ENCODE measurements at regions not wholly inside any gene's neighbourhood (a gene's known extent, or its start where the extent isn't known, plus 50 kb on each side); places are given as distances from the start of the nearest gene placed in this dataset.

DNA sequence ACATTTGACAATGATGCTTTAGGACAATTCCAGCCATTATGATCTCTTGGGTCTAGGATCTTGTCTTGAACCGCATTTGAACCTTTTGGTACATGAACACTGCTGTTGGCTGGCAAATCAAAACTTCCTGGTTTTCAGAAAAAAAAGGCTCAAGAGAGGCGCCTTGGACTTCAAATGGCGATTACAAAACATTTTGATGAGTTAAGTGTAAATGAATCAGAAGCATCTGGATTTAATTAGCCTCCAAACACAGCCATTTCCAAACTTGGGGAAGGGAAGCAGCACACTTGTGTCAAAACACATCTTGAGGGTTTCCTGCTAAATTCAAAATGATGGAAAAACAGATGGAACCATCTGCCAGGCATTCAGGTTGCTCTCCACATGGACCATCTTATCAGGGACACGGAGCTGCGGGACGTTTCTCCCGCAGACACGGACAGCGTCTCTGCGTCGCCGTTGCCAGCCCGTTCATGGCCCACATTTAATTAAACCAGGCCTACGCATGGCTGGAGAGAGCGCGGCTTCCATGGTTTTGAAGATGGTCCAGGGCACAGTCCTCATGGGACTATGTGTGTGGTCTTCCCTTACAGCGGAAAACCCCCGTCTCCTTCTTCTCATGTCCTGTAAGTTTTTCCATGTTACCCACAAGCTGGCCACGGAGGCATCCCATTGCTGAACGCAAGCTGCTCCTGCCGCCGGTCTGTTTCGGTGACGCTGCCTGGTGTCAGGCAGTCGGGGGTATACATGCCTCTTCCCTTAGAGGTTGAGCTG, 55.8 kb upstream of the PTCH1 start:
- no peak for TF ChIP-seq USF2 (IDR thresholded peaks at IDR 0.05; ENCODE audit: low read depth, low read length)
- TF ChIP-seq BHLHE40 (IDR thresholded peaks at IDR 0.05; ENCODE audit: low read depth, low read length), result no peak
- no peak for TF ChIP-seq CEBPB (IDR thresholded peaks at IDR 0.05; ENCODE audit: low read depth, low read length)
- no peak for TF ChIP-seq RFX5 (IDR thresholded peaks at IDR 0.05; ENCODE audit: low read depth, low read length)
- no peak for TF ChIP-seq SMC3 (IDR thresholded peaks at IDR 0.05; ENCODE audit: low read depth, low read length)
- no peak for TF ChIP-seq RAD21 (IDR thresholded peaks at IDR 0.05; ENCODE audit: low read length)
- no peak for TF ChIP-seq NFE2L2 (IDR thresholded peaks at IDR 0.05; ENCODE audit: low read depth, low read length)
- TF ChIP-seq MAZ (IDR thresholded peaks at IDR 0.05; ENCODE audit: borderline replicate concordance, low read depth, low read length), result no peak
- no peak for TF ChIP-seq CHD1 (IDR thresholded peaks at IDR 0.05; ENCODE audit: low read depth, low read length)
- TF ChIP-seq CTCF (conservative IDR thresholded peaks at IDR 0.05; ENCODE audit: low read depth, low read length), result no peak
- TF ChIP-seq MXI1 (IDR thresholded peaks at IDR 0.05; ENCODE audit: borderline replicate concordance, low read depth, low read length), result no peak
- no peak for TF ChIP-seq FOS (IDR thresholded peaks at IDR 0.05; ENCODE audit: low read depth, low read length)
- TF ChIP-seq MAFK (IDR thresholded peaks at IDR 0.05; ENCODE audit: low read depth, low read length), result no peak
- Histone ChIP-seq H3K9me3 (ENCODE audit: control insufficient read depth, insufficient read depth, low read length) (no peaks in the 10 kb centered on the region; the same call in 1 of the 2 replicates), H2AK9ac (replicated peaks; ENCODE audit: low read depth, low read length, poor library complexity) (no peak overlapping the region), H4K20me1 (ENCODE audit: insufficient read depth, low read length) (no peaks in the 10 kb centered on the region), H3K4ac (ENCODE audit: low read depth, low read length) (no peak overlapping the region), H3K36me3 (ENCODE audit: control insufficient read depth, insufficient read depth, low read length) (no peaks in the 10 kb centered on the region), H3K9ac (ENCODE audit: low read depth, low read length) (no peak overlapping the region), H4K5ac (ENCODE audit: low read depth, low read length) (no peak overlapping the region), H3K9me1 (ENCODE audit: insufficient read depth, low read length) (peaks cover 6% of the 10 kb centered on the region; the same call in 1 of the 2 replicates), H3K23ac (ENCODE audit: low read depth, low read length) (no peak overlapping the region), H2BK5ac (ENCODE audit: low read depth, low read length, poor library complexity, severe bottlenecking) (no peak overlapping the region), H3K27ac (ENCODE audit: insufficient read depth, low read length) (no peak overlapping the region), H3K79me1 (ENCODE audit: low read depth in 1 of 2, low read length in 2 of 2) (no peaks in the 10 kb centered on the region), H3K27me3 (ENCODE audit: control insufficient read depth, insufficient read depth, low read length) (peaks cover 12% of the 10 kb centered on the region; the same call in 1 of the 2 replicates), H2BK20ac (ENCODE audit: low read depth, low read length) (no peak overlapping the region), H3K56ac (ENCODE audit: extremely low read depth, insufficient read depth, low read length) (no peak overlapping the region), H4K8ac (ENCODE audit: low read depth in 2 of 2, low read length in 2 of 2) (no peak overlapping the region), H2BK15ac (ENCODE audit: low read depth, low read length) (no peak overlapping the region), H3K4me1 (ENCODE audit: control insufficient read depth, insufficient read depth, low read length) (0 out of 2 replicates have a peak, but pooled peaks cover 4% of the 10 kb centered on the region), H3K4me3 (ENCODE audit: insufficient read depth, low read depth, low read length) (no peak overlapping the region), H3K18ac (ENCODE audit: low read depth, low read length) (no peak overlapping the region), H2AK5ac (ENCODE audit: low read depth, low read length) (no peak overlapping the region), H3K14ac (replicated peaks; ENCODE audit: low read depth, low read length) (no peak overlapping the region), H2AFZ (replicated peaks; ENCODE audit: low read length, poor library complexity) (no peak overlapping the region), H3K4me2 (ENCODE audit: low read depth, low read length) (no peak overlapping the region), H4K91ac (ENCODE audit: insufficient read depth, low read depth, low read length) (no peak overlapping the region), H2BK120ac (ENCODE audit: low read depth, low read length) (no peak overlapping the region)
- ChIA-PET POLR2A (ENCODE audit: unreplicated experiment) (no interaction called here), CTCF (no interaction called here)
- intact Hi-C loops (cut with micrococcal nuclease), result no loop called here
- DNase-seq (no peak), ATAC-seq (ENCODE audit: low read depth) (no peak)
- in situ Hi-C loops (cut with MboI; ENCODE audit: low sequenced_read_pairs), result no loop called here
- WGBS, 2 experiments (ENCODE audit: extremely low coverage in 2 of 2, insufficient read length in 1 of 2), result 74% methylated on average over 5 of the region's 25 CpGs; no CpG with 5 or more reads in 1 of the 2 experiments
- BruUV-seq (replicated peaks), result no TSS peak
- dilution Hi-C loops (cut with HindIII; ENCODE audit: low sequenced_read_pairs, unreplicated experiment), result no loop called here
